ENCODE measurements at regions not wholly inside any gene's neighbourhood (a gene's known extent, or its start where the extent isn't known, plus 50 kb on each side); places are given as distances from the start of the nearest gene placed in this dataset.

DNA sequence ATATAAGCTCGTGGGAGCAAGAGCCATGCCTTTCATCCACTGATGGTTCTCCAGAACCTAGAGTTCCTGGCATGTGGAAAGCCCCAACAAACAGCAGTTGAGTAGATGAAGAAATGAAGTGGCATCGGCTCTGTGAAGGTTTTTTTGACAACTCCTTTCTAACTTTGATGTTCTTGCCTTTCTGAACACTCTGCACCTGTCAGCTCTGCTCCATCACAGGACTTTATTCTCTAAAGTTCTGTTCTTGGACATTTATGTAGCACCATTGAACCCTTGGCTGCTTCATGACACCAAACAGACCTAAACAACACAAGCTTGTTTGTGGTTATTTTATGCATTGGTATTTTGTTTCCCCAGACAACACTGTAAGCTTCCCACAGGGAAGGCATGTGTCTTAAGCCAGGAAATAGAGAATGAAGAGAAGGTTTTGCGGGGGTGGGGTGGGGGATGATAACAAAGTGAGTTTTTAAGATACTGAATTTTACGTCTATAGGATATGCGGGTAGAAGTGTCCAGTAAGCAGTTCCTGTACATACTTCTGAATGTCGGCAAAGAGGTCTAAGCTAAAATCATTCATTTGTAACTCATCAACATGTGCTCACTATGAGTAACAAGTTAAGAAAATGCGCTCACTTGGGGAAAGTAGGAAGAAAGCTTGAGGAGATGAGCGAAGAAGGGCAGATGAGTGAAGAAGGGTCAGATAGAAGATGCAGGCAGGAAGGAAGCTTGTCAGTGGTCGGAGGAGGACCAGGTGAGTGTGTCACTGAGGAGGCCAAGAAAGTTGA is 146.0 kb upstream of the PLEKHG7 start:
- no peak for ATAC-seq (ENCODE audit: low FRiP score)
- TF ChIP-seq, protein P1, sequence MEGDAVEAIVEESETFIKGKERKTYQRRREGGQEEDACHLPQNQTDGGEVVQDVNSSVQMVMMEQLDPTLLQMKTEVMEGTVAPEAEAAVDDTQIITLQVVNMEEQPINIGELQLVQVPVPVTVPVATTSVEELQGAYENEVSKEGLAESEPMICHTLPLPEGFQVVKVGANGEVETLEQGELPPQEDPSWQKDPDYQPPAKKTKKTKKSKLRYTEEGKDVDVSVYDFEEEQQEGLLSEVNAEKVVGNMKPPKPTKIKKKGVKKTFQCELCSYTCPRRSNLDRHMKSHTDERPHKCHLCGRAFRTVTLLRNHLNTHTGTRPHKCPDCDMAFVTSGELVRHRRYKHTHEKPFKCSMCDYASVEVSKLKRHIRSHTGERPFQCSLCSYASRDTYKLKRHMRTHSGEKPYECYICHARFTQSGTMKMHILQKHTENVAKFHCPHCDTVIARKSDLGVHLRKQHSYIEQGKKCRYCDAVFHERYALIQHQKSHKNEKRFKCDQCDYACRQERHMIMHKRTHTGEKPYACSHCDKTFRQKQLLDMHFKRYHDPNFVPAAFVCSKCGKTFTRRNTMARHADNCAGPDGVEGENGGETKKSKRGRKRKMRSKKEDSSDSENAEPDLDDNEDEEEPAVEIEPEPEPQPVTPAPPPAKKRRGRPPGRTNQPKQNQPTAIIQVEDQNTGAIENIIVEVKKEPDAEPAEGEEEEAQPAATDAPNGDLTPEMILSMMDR (IDR thresholded peaks at IDR 0.05): no peak

DNA sequence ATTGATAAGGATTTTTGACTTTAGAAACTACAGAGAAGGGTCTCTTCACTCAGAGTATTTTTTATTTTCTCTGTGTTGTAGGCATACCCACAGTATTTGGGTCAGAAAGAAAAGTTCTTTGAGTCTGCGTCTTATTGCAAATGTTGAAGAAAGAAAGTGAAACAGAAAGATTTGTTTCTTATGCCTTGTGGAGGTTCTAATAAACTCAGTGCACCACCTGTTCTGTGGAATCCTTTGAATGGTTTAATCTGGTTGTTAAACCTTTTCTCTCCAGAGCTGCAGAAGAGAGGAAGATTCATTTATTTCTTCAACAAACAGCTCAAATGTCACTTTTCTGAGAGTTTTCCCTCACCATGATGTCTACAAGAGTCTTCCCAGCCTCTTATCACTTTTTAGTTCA is 146.6 kb upstream of the PLEKHG7 start:
- no peak for ATAC-seq (ENCODE audit: low FRiP score)
- TF ChIP-seq, protein P1 (IDR thresholded peaks at IDR 0.05): no peak

More for the DNA sequence above, 146.0 kb upstream of the PLEKHG7 start:
- DNase-seq (ENCODE audit: low spot score): no peak

DNA sequence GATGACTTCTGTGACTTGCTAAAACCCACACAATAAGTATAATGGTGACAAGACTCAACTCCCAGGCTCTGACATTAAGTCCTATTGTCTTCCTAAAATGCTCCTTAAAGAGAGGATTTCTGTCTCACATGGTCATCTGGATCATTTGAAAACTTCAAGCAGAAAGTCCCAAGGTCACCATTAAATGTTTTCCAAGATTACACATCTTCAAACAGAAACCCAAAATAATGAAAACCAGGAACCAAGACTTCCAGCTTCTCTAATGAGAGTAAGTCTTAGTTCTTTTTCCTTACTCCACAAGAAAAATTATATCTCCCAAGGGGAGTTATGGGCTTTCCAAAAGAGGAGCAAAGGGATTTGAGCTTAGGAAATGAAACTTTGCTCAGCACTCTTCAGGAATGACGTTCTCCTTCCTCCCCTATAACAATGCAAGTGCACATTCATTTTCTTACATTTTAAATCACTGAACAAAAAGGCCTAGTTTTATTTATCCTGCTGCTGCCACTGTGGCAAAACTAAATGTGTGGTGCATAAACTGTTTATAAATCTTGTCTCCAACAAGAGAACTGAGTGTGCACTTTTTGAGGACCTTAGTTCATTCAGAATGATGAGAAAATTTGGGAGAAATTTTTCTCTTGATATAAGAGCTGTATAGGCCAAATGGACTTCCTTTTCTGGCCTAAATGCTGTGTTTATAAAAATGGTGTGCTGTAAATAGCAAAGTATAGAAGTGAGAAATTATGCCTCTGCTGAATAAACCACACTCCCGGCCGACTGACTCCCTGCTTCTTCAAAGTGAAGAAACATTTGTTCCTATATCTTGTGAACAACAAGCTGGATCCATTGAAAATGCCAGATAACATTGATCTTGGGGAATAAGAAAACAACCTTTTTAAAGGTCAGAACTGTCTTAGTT is 148.4 kb upstream of the PLEKHG7 start:
- TF ChIP-seq, protein P1 (IDR thresholded peaks at IDR 0.05): no peak
- no peak for DNase-seq (ENCODE audit: low spot score)
- ATAC-seq (ENCODE audit: low FRiP score): no peak

More for the DNA sequence above, 146.6 kb upstream of the PLEKHG7 start:
- DNase-seq (ENCODE audit: low spot score): no peak

DNA sequence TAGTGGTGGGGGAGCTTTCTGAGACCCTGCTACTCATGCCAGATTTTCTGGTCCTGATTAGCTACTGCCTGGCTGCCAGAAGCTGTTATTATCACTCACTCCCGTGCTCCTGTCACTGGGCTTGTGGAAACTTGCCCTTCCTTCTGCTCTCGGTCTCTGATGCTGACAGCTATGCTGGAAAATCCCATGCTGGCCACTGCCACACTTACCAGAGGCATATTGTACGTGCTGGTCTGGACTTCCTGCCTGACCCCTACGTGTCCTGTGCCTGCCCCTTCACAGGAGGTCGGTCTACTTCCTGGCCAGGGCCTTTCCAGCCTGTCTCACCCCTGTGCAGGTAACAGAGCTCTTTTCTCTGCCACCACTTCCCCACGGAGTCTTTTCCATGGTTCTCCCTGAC is 149.4 kb upstream of the PLEKHG7 start:
- ATAC-seq (ENCODE audit: low FRiP score) (no peak), DNase-seq (ENCODE audit: low spot score) (no peak)
- TF ChIP-seq, protein P1 (IDR thresholded peaks at IDR 0.05): no peak

DNA sequence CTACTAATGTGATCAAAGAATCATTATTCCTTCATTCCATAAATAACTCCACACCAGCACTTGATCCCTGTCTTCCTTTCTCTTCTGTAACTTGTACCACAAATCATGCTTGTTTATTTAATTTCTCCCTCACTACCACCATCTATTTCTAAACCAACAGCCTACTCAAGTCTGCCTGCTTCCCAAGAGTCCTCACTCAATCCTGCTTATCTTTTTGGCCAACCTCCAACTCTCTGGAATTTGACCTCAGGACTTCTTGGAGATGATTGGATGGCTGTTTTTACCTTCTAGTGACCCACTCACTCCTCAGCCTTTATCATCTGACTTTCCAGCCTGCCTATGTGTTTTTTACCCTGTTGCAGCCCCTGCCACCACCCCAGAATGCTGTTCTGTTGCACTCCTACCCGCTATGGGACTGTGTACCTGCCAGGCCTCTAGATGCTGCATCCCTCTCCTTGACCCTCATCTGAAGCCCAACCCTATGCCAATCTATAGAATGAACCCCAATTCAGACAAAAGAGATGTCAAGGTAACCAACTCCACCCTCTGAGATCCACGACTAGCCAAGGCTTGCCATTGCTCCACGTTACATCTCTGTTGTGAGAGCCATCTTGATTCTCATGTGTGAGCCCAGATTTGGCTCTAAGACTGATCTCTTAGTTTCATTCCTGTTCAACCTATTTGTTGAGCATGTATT is 150.2 kb upstream of the PLEKHG7 start:
- ATAC-seq (ENCODE audit: low FRiP score) (no peak), DNase-seq (ENCODE audit: low spot score) (no peak)

DNA sequence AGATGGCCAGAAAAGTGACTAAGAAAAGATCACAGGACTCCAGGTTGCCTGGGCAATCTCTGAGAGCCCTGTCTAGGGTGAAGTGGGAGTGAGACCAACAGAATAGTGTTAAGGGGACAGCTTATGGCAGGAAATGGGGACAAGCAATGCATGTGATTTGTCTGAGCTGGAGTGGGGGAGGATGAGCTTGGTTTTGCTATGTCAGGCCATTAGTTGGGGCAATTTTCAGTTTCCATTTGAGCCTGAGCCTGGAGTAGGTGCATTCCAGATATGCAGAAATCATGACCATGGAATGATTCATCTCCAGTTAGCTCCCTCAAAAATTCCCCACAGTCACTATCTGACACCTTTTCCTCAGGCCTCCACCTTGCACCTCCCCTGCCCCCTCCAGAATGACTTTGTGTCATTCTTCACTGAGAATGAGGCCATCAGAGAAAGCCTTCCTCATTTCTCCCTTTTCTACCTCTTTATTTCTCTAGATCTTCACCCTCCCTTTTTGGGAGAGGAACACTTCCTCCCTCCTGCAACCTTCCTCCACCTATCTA is 150.9 kb upstream of the PLEKHG7 start:
- no peak for DNase-seq (ENCODE audit: low spot score)
- TF ChIP-seq, protein P1 (IDR thresholded peaks at IDR 0.05): no peak
- ATAC-seq (ENCODE audit: low FRiP score): peak; percentile 35

More for the DNA sequence above, 150.2 kb upstream of the PLEKHG7 start:
- TF ChIP-seq, protein P1 (IDR thresholded peaks at IDR 0.05): no peak
